Motor neuron (in vitro differentiated cells): ENCODE measurements at regions not wholly inside any gene's neighbourhood (a gene's known extent, or its start where the extent isn't known, plus 50 kb on each side); places are given as distances from the start of the nearest gene placed in this dataset.

ENCODE experiments used
- ATAC-seq, 8 experiments: fragments of 200-7000 bp; cut with Tn5 transposase; replicated peaks in 6 of 8; 2 replicates each; pipeline ENCODE4 v1.8.0; 2021; ENCODE audit warnings: mild to moderate bottlenecking in 8 of 8, moderate library complexity in 8 of 8
- H3K27ac ChIP-seq, 2 donors: fragments of 250-450 bp; sonication (Bioruptor Pico); 2 replicates each; pipeline ENCODE4 v1.9.0; 2021; ENCODE audit warnings: antibody characterized with exemption in 2 of 2, mild to moderate bottlenecking in 2 of 2, moderate library complexity in 1 of 2
- H3K4me1 ChIP-seq, 2 donors: fragments of 250-450 bp; sonication (Bioruptor Pico); replicated peaks in 1 of 2; 2 replicates each; pipeline ENCODE4 v1.6.1; 2021; ENCODE audit warnings: antibody characterized with exemption in 2 of 2, mild to moderate bottlenecking in 2 of 2, moderate library complexity in 1 of 2
- H3K4me3 ChIP-seq, 5 donors: fragments of 250-450 bp; sonication (Bioruptor Pico); 2 replicates each; pipeline ENCODE4 v1.9.0; 2021; ENCODE audit warnings: antibody characterized with exemption in 5 of 5, mild to moderate bottlenecking in 5 of 5, moderate library complexity in 4 of 5
- WGBS, 10 experiments: fragments of 450-650 bp; shearing (Covaris generic); methylation state at CpG; one replicate each; pipeline ENCODE4 v1.0.0; 2022; 5-methylcytosine and 5-hydroxymethylcytosine counted together
- in situ Hi-C, 9 experiments: fragments of 400-800 bp; cut with MboI; loops; one replicate each; pipeline ENCODE4 v1.15.0; 2021; ENCODE audit warnings: low sequenced_read_pairs in 9 of 9, low pct_unique_long_range_greater_than_20kb in 2 of 9; ENCODE audit not compliant: unreplicated experiment in 9 of 9

GRCh38 chr14:42572032-42572431 is 965.4 kb downstream of the LRFN5 start:
- H3K4me1 ChIP-seq, result no peaks in the 10 kb centered on the region
- ATAC-seq, result peak in 3 of 8 experiments; percentile 36 to 74 (median 51)
- H3K4me3 ChIP-seq, result no peak overlapping the region
- no peak overlapping the region for H3K27ac ChIP-seq
- in situ Hi-C loops, result no loop called here
- 0 to 100% (median 83%) methylated on average over 1 to 2 of the region's 2 CpGs; no CpG with 5 or more reads in 3 of the 10 experiments for WGBS, 10 experiments

- no peak for ATAC-seq
- H3K27ac ChIP-seq, result no peak overlapping the region
- H3K4me1 ChIP-seq, result no peaks in the 10 kb centered on the region
- 0 to 100% (median 67%) methylated on average over 1 to 3 of the region's 3 CpGs; no CpG with 5 or more reads in 1 of the 10 experiments for WGBS, 10 experiments
- in situ Hi-C loops, result no loop called here
- H3K4me3 ChIP-seq, result no peak overlapping the region
Observed at GRCh38 chr14:42569227-42569626, 962.6 kb downstream of the LRFN5 start.

GRCh38 chr14:42565556-42565955 is 958.9 kb downstream of the LRFN5 start:
- Histone ChIP-seq H3K4me3 (no peak overlapping the region), H3K4me1 (no peaks in the 10 kb centered on the region), H3K27ac (no peak overlapping the region)
- in situ Hi-C loops, result no loop called here
- no peak for ATAC-seq

GRCh38 chr14:42563313-42563712 is 956.6 kb downstream of the LRFN5 start:
- in situ Hi-C loops, result no loop called here
- ATAC-seq, result no peak
- no peaks in the 10 kb centered on the region for H3K4me1 ChIP-seq
- no peak overlapping the region for H3K4me3 ChIP-seq
- no peak overlapping the region for H3K27ac ChIP-seq

GRCh38 chr14:42556551-42556950 is 949.9 kb downstream of the LRFN5 start:
- 0 to 84% (median 70%) methylated on average over 1 to 2 of the region's 2 CpGs; no CpG with 5 or more reads in 1 of the 10 experiments for WGBS, 10 experiments
- H3K27ac ChIP-seq, result no peak overlapping the region
- H3K4me3 ChIP-seq, result no peak overlapping the region
- H3K4me1 ChIP-seq, result no peaks in the 10 kb centered on the region
- in situ Hi-C loops, result no loop called here
- peak in 2 of 8 experiments; percentile 35 to 42 for ATAC-seq

- Histone ChIP-seq H3K4me1 (no peaks in the 10 kb centered on the region), H3K27ac (no peak overlapping the region), H3K4me3 (no peak overlapping the region)
- in situ Hi-C loops, result no loop called here
- no peak for ATAC-seq
- 0 to 100% (median 88%) methylated on average over 1 to 2 of the region's 2 CpGs for WGBS, 10 experiments
Observed at GRCh38 chr14:42555365-42555764, 948.7 kb downstream of the LRFN5 start.

GRCh38 chr14:42554091-42554490 is 947.4 kb downstream of the LRFN5 start:
- 30 to 100% (median 84%) methylated on average over 1 to 2 of the region's 2 CpGs for WGBS, 10 experiments

GRCh38 chr14:42550310-42550709 is 943.6 kb downstream of the LRFN5 start:
- no peak overlapping the region for H3K27ac ChIP-seq
- ATAC-seq, result no peak
- in situ Hi-C loops, result no loop called here
- H3K4me3 ChIP-seq, result no peak overlapping the region
- H3K4me1 ChIP-seq, result no peaks in the 10 kb centered on the region

More at GRCh38 chr14:42554091-42554490, 947.4 kb downstream of the LRFN5 start:
- no peak for ATAC-seq
- Histone ChIP-seq H3K4me3 (no peak overlapping the region), H3K4me1 (no peaks in the 10 kb centered on the region), H3K27ac (no peak overlapping the region)
- in situ Hi-C loops, result no loop called here

- Histone ChIP-seq H3K4me1 (no peaks in the 10 kb centered on the region), H3K4me3 (no peak overlapping the region), H3K27ac (no peak overlapping the region)
- no peak for ATAC-seq
- in situ Hi-C loops, result no loop called here
Observed at GRCh38 chr14:42548349-42548748, 941.7 kb downstream of the LRFN5 start.

- Histone ChIP-seq H3K4me1 (no peaks in the 10 kb centered on the region), H3K4me3 (no peak overlapping the region), H3K27ac (no peak overlapping the region)
- in situ Hi-C loops, result no loop called here
- 0 to 100% (median 45%) methylated on average over 1 to 2 of the region's 2 CpGs; no CpG with 5 or more reads in 4 of the 10 experiments for WGBS, 10 experiments
- no peak for ATAC-seq
Observed at GRCh38 chr14:42545636-42546035, 939.0 kb downstream of the LRFN5 start.

GRCh38 chr14:42541535-42542001 is 934.9 kb downstream of the LRFN5 start:
- no peak overlapping the region for H3K4me3 ChIP-seq
- no peaks in the 10 kb centered on the region for H3K4me1 ChIP-seq
- H3K27ac ChIP-seq, result no peak overlapping the region
- in situ Hi-C loops, result no loop called here
- WGBS, 10 experiments, result 0 to 90% (median 58%) methylated on average over 1 to 3 of the region's 3 CpGs
- ATAC-seq, result peak in 5 of 8 experiments; percentile 13 to 52 (median 32)

GRCh38 chr14:42535397-42535796 is 928.7 kb downstream of the LRFN5 start:
- 48 to 96% (median 87%) methylated on average over 6 to 10 of the region's 10 CpGs; no CpG with 5 or more reads in 1 of the 10 experiments for WGBS, 10 experiments

GRCh38 chr14:42533476-42533875 is 926.8 kb downstream of the LRFN5 start:
- H3K27ac ChIP-seq, result no peak overlapping the region
- H3K4me1 ChIP-seq, result no peaks in the 10 kb centered on the region
- 14 to 100% (median 90%) methylated on average over 1 of the region's 1 CpG; no CpG with 5 or more reads in 4 of the 10 experiments for WGBS, 10 experiments
- no peak overlapping the region for H3K4me3 ChIP-seq
- no peak for ATAC-seq
- in situ Hi-C loops, result no loop called here

More at GRCh38 chr14:42535397-42535796, 928.7 kb downstream of the LRFN5 start:
- H3K4me1 ChIP-seq, result no peaks in the 10 kb centered on the region
- H3K4me3 ChIP-seq, result no peak overlapping the region
- no peak overlapping the region for H3K27ac ChIP-seq
- no peak for ATAC-seq
- in situ Hi-C loops, result no loop called here

GRCh38 chr14:42532194-42532593 is 925.5 kb downstream of the LRFN5 start:
- ATAC-seq, result no peak
- H3K4me3 ChIP-seq, result no peak overlapping the region
- in situ Hi-C loops, result no loop called here
- WGBS, 10 experiments, result 0 to 100% (median 81%) methylated on average over 1 to 2 of the region's 2 CpGs
- H3K4me1 ChIP-seq, result peaks cover 0 to under 1% of the 10 kb centered on the region in 2 donors
- H3K27ac ChIP-seq, result no peak overlapping the region
